B cell (primary cell): ENCODE measurements at regions not wholly inside any gene's neighbourhood (a gene's known extent, or its start where the extent isn't known, plus 50 kb on each side); places are given as distances from the start of the nearest gene placed in this dataset.

Experiments
- ATAC-seq: fragments of 200-7000 bp; cut with Tn5 transposase; one replicate; pipeline ENCODE4 v1.10.0; 2021; ENCODE audit warnings: low read depth, mild to moderate bottlenecking, moderate number of reproducible peaks, moderate library complexity
- CTCF ChIA-PET: fragments of 350-600 bp; sonication (Branson Sonifier 250); formaldehyde crosslinking; loops from one replicate; lab custom pipeline; 2021; ENCODE audit warnings: antibody characterized with exemption, inconsistent platforms; lab: Charles Lee
- POLR2A ChIA-PET: fragments of 350-600 bp; sonication (Branson Sonifier 250); formaldehyde crosslinking; loops from one replicate; lab custom pipeline; 2021; ENCODE audit warnings: antibody characterized with exemption; lab: Charles Lee
- DNase-seq: peaks from one replicate; pipeline ENCODE4 v3.0.0; 2013
- H2AFZ ChIP-seq: 2 replicates; pipeline ENCODE4 v1.6.1; 2012; ENCODE audit warnings: mild to moderate bottlenecking, low read depth, low read length; ENCODE audit not compliant: insufficient read depth, poor library complexity, severe bottlenecking
- H3K27ac ChIP-seq, 2 donors: 1 replicate in 1 of 2; 2 replicates in 1 of 2; pipeline ENCODE4 v1.5.1; 2012 to 2013; ENCODE audit warnings: low read length in 2 of 2, mild to moderate bottlenecking in 2 of 2, moderate library complexity in 1 of 2
- H3K27me3 ChIP-seq, 4 experiments: fragments of 200-600 bp in 1 of 4; sonication (generic) in 1 of 4; replicated peaks in 1 of 4; 1 replicate in 2 of 4; 2 replicates in 2 of 4; pipeline versions ENCODE4 v1.6.1 to v1.7.0; 2013 to 2016; ENCODE audit warnings: low read length in 3 of 4, mild to moderate bottlenecking in 2 of 4, mixed read lengths in 1 of 4, moderate library complexity in 1 of 4; ENCODE audit not compliant: insufficient read depth in 4 of 4, control insufficient read depth in 3 of 4; ENCODE audit errors: control extremely low read depth in 1 of 4
- H3K36me3 ChIP-seq, 2 experiments: replicated peaks in 1 of 2; 1 replicate in 1 of 2; 2 replicates in 1 of 2; pipeline versions ENCODE4 v1.6.1 to v1.7.1; 2013; ENCODE audit warnings: low read length in 1 of 2; ENCODE audit not compliant: insufficient read depth in 2 of 2, control insufficient read depth in 1 of 2; ENCODE audit errors: control extremely low read depth in 1 of 2, extremely low read depth in 1 of 2
- H3K4me1 ChIP-seq, 2 donors: fragments of 200-600 bp in 1 of 2; sonication (generic) in 1 of 2; 1 replicate in 1 of 2; 2 replicates in 1 of 2; pipeline versions ENCODE4 v1.5.1 to v1.6.1; 2013 to 2017; ENCODE audit warnings: low read length in 2 of 2; ENCODE audit not compliant: control insufficient read depth in 2 of 2, insufficient read depth in 2 of 2
- H3K4me2 ChIP-seq: replicated peaks from 2 replicates; pipeline ENCODE3; 2012; ENCODE audit warnings: mild to moderate bottlenecking, low read depth, low read length; ENCODE audit not compliant: poor library complexity, severe bottlenecking
- H3K4me3 ChIP-seq, 5 experiments: fragments of 200-600 bp in 1 of 5; sonication (generic) in 1 of 5; 1 replicate in 3 of 5; 2 replicates in 2 of 5; pipeline versions ENCODE4 v1.5.1 to v1.7.0; 2011 to 2016; ENCODE audit warnings: low read length in 4 of 5, mild to moderate bottlenecking in 4 of 5, low read depth in 2 of 5, control low read depth in 1 of 5, moderate library complexity in 1 of 5; ENCODE audit not compliant: insufficient read depth in 1 of 5; ENCODE audit errors: control extremely low read depth in 1 of 5, extremely low read depth in 1 of 5
- H3K79me2 ChIP-seq: fragments of 200-600 bp; sonication (generic); one replicate; pipeline ENCODE4 v1.6.0; 2016; ENCODE audit warnings: low read length; ENCODE audit not compliant: control insufficient read depth, insufficient read depth
- H3K9ac ChIP-seq: fragments of 200-600 bp; sonication (generic); 2 replicates; pipeline ENCODE4 v1.6.1; 2017; ENCODE audit warnings: mild to moderate bottlenecking, low read length, moderate library complexity
- H3K9me3 ChIP-seq, 3 donors: one replicate each; pipeline versions ENCODE4 v1.6.1 to v1.7.1; 2013; ENCODE audit warnings: low read length in 2 of 3; ENCODE audit not compliant: control insufficient read depth in 2 of 3, insufficient read depth in 1 of 3; ENCODE audit errors: control extremely low read depth in 1 of 3
- H4K20me1 ChIP-seq: 2 replicates; pipeline ENCODE4 v1.6.0; 2012; ENCODE audit warnings: mild to moderate bottlenecking, low read length; ENCODE audit not compliant: insufficient read depth, control insufficient read depth, poor library complexity, severe bottlenecking
- H3K27ac Mint-ChIP-seq: one replicate; pipeline ENCODE4 v1.8.0; 2021; ENCODE audit warnings: mixed read lengths
- H3K27me3 Mint-ChIP-seq: one replicate; pipeline ENCODE4 v1.8.0; 2021; ENCODE audit warnings: mixed read lengths
- H3K4me1 Mint-ChIP-seq: one replicate; pipeline ENCODE4 v1.8.0; 2021; ENCODE audit warnings: mixed read lengths
- H3K4me3 Mint-ChIP-seq: one replicate; pipeline ENCODE4 v1.8.0; 2021; ENCODE audit warnings: mixed read lengths
- H3K9me3 Mint-ChIP-seq: one replicate; pipeline ENCODE4 v1.8.0; 2022; ENCODE audit warnings: mixed read lengths; ENCODE audit not compliant: insufficient read depth
- CTCF ChIP-seq: fragments of 200-600 bp; IDR thresholded peaks from one replicate; pipeline ENCODE4 v1.8.0; 2022; ENCODE audit warnings: antibody characterized with exemption, mild to moderate bottlenecking
- EZH2 ChIP-seq: IDR thresholded peaks from 2 replicates; pipeline ENCODE4 v1.6.1; 2012; ENCODE audit warnings: borderline replicate concordance, low read depth, mild to moderate bottlenecking, moderate library complexity, low read length; ENCODE audit not compliant: insufficient read depth, poor library complexity, severe bottlenecking
- WGBS: methylation state at CpG from one replicate; pipeline ENCODE4 v1.1.5; 2013; ENCODE audit warnings: missing lambda C conversion rate; ENCODE audit not compliant: insufficient coverage; 5-methylcytosine and 5-hydroxymethylcytosine counted together
- intact Hi-C: fragments of 100-400 bp; cut with micrococcal nuclease; formaldehyde crosslinking; loops from one replicate; pipeline ENCODE4 v1.10.0; 2022

GRCh38 chr18:73696698-73697097, 450.9 kb downstream of the FBXO15 start:
- peaks cover 0 to under 1% (median 0%) of the 10 kb centered on the region in 3 donors for H3K9me3 ChIP-seq
- no peaks in the 10 kb centered on the region for H3K79me2 ChIP-seq
- POLR2A ChIA-PET, result no interaction called here
- no peaks in the 10 kb centered on the region for H3K9me3 Mint-ChIP-seq
- DNase-seq (no peak), ATAC-seq (no peak)
- H3K4me3 Mint-ChIP-seq, result no peak overlapping the region
- no peaks in the 10 kb centered on the region for H4K20me1 ChIP-seq
- no CpG with 5 or more reads among the region's 1 CpG for WGBS
- H3K27me3 ChIP-seq, result no peaks in the 10 kb centered on the region
- H3K4me1 ChIP-seq, result no peaks in the 10 kb centered on the region
- intact Hi-C loops, result no loop called here
- no peaks in the 10 kb centered on the region for H3K4me1 Mint-ChIP-seq
- no peak overlapping the region for H3K4me2 ChIP-seq
- H3K9ac ChIP-seq, result no peak overlapping the region
- no peak overlapping the region for H2AFZ ChIP-seq
- CTCF ChIA-PET, result no interaction called here
- H3K27me3 Mint-ChIP-seq, result no peaks in the 10 kb centered on the region
- H3K4me3 ChIP-seq, result no peak overlapping the region
- no peaks in the 10 kb centered on the region for H3K36me3 ChIP-seq
- TF ChIP-seq CTCF (no peak), EZH2 (no peak)
- H3K27ac ChIP-seq, result no peak overlapping the region
- H3K27ac Mint-ChIP-seq, result no peak overlapping the region

- no peaks in the 10 kb centered on the region for H3K4me1 Mint-ChIP-seq
- no peak overlapping the region for H3K9ac ChIP-seq
- no CpG with 5 or more reads among the region's 3 CpGs for WGBS
- CTCF ChIA-PET, result no interaction called here
- H3K9me3 Mint-ChIP-seq, result no peaks in the 10 kb centered on the region
- DNase-seq, result no peak
- intact Hi-C loops, result no loop called here
- TF ChIP-seq EZH2 (no peak), CTCF (no peak)
- no peak overlapping the region for H3K4me3 ChIP-seq
- no peak overlapping the region for H3K27ac ChIP-seq
- H3K4me1 ChIP-seq, result no peaks in the 10 kb centered on the region
- H3K27me3 Mint-ChIP-seq, result no peaks in the 10 kb centered on the region
- no peak overlapping the region for H3K4me3 Mint-ChIP-seq
- H3K27ac Mint-ChIP-seq, result no peak overlapping the region
- POLR2A ChIA-PET, result no interaction called here
- no peak overlapping the region for H2AFZ ChIP-seq
- no peaks in the 10 kb centered on the region for H3K27me3 ChIP-seq
- no peak for ATAC-seq
- H4K20me1 ChIP-seq, result no peaks in the 10 kb centered on the region
- H3K9me3 ChIP-seq, result peaks cover 0 to 2% (median 0%) of the 10 kb centered on the region in 3 donors
- H3K36me3 ChIP-seq, result no peaks in the 10 kb centered on the region
- H3K4me2 ChIP-seq, result no peak overlapping the region
- no peaks in the 10 kb centered on the region for H3K79me2 ChIP-seq
These were observed 451.5 kb downstream of the FBXO15 start for GRCh38 chr18:73696171-73696570.
